ENCODE measurements at regions not wholly inside any gene's neighbourhood (a gene's known extent, or its start where the extent isn't known, plus 50 kb on each side); places are given as distances from the start of the nearest gene placed in this dataset.
"Not testable (repeated sequence)": the region's sequence is repeated elsewhere in the genome, so short reads cannot be mapped to it uniquely, and the experiment has no call there.

DNA sequence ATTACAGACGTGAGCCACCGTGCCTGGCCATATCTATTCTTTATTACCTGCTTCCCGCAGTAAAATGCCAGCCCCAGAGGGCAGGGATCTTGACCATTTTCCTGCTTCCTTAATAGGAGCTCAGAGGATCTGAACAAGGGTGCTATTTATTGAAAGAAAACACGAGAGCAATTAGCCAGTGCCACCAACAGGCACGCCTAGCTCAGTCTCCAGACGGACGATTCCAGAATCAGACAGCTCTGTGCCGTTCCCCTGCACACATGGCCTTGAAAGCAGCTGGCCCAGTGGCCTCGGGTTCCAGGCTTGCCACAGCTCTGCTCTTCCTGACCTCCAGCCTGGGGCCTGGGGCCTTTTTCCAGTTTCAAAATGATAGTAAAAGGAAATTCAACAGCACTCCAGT lies 135.2 kb upstream of the RFLNA start:
- H3K4me2 ChIP-seq (ENCODE audit: low read length) = no peak overlapping the region
- H3K27me3 Mint-ChIP-seq (ENCODE audit: low read depth, unreplicated experiment) = peaks cover 22% of the 10 kb centered on the region
- FAIRE-seq = no peak
- H3K9ac ChIP-seq (ENCODE audit: low read length) = no peak overlapping the region
- no peaks in the 10 kb centered on the region for H3K36me3 ChIP-seq (ENCODE audit: insufficient read depth, low read length)
- H3K79me2 ChIP-seq (ENCODE audit: insufficient read depth, low read length) = no peaks in the 10 kb centered on the region
- no peak overlapping the region for H3K27ac ChIP-seq (ENCODE audit: low read depth, low read length)
- H3K36me3 Mint-ChIP-seq (ENCODE audit: low read depth, unreplicated experiment) = no peaks in the 10 kb centered on the region
- peaks cover 16% of the 10 kb centered on the region for H3K4me1 Mint-ChIP-seq (ENCODE audit: low read depth, unreplicated experiment)
- no peaks in the 10 kb centered on the region for H3K4me1 ChIP-seq (ENCODE audit: insufficient read depth, low read length)
- no peaks in the 10 kb centered on the region for H4K20me1 ChIP-seq (ENCODE audit: insufficient read depth, low read length)
- H3K27me3 ChIP-seq (ENCODE audit: insufficient read depth, low read length) = peaks cover 9% of the 10 kb centered on the region
- H3K4me3 Mint-ChIP-seq (ENCODE audit: unreplicated experiment) = no peak overlapping the region
- H3K4me3 ChIP-seq (ENCODE audit: insufficient read depth, low read depth, low read length) = no peak overlapping the region
- DNase-seq (ENCODE audit: low read depth) = no peak
- no peak overlapping the region for H2AFZ ChIP-seq (ENCODE audit: low read depth, low read length)
- peaks cover 13% of the 10 kb centered on the region for H3K9me3 Mint-ChIP-seq (ENCODE audit: unreplicated experiment)
- TF ChIP-seq EZH2 (IDR thresholded peaks at IDR 0.05; ENCODE audit: insufficient read depth, low read length) = no peak
- TF ChIP-seq, protein P1, sequence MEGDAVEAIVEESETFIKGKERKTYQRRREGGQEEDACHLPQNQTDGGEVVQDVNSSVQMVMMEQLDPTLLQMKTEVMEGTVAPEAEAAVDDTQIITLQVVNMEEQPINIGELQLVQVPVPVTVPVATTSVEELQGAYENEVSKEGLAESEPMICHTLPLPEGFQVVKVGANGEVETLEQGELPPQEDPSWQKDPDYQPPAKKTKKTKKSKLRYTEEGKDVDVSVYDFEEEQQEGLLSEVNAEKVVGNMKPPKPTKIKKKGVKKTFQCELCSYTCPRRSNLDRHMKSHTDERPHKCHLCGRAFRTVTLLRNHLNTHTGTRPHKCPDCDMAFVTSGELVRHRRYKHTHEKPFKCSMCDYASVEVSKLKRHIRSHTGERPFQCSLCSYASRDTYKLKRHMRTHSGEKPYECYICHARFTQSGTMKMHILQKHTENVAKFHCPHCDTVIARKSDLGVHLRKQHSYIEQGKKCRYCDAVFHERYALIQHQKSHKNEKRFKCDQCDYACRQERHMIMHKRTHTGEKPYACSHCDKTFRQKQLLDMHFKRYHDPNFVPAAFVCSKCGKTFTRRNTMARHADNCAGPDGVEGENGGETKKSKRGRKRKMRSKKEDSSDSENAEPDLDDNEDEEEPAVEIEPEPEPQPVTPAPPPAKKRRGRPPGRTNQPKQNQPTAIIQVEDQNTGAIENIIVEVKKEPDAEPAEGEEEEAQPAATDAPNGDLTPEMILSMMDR (IDR thresholded peaks at IDR 0.05; ENCODE audit: insufficient read depth, low read depth, low read length) = no peak
- no peaks in the 10 kb centered on the region for H3K9me3 ChIP-seq (ENCODE audit: insufficient read depth, low read depth, low read length)
- peak overlapping the region; percentile 77 for H3K27ac Mint-ChIP-seq (ENCODE audit: unreplicated experiment)

DNA sequence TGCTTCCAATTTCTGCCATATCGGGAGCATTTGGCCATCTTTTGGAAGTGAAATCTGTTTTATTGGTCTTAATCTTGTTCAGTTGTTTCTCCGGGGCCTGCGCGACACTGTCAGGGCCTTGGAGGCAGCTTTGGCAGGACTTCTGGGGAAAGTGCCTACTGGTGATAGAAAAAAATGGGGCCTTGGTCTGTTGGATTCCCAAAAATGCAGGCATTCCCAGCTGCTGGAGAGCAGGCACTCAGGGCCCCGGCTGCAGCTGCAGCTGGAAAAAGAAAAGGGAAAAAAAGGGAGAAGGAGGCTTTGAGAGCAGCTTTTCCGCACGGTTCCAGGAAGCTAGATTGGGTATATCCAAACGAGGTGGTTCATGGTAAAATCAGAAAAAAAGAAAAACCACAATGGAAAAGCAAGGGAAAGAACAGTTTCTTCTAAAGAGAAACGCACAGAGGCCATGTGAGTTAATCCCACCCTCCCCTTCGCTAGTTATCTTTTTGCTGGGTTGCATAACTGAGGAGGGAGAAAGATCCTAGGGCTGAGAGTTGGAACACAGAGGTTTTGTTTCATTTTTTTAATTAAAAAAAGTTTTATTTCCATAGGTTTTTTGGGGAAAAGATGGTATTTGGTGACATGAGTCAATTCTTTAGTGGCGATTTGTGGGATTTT lies 134.7 kb upstream of the RFLNA start:
- Histone ChIP-seq H3K9ac (ENCODE audit: low read length) (no peak overlapping the region), H3K79me2 (ENCODE audit: insufficient read depth, low read length) (no peaks in the 10 kb centered on the region), H3K36me3 (ENCODE audit: insufficient read depth, low read length) (no peaks in the 10 kb centered on the region), H4K20me1 (ENCODE audit: insufficient read depth, low read length) (no peaks in the 10 kb centered on the region), H3K4me1 (ENCODE audit: insufficient read depth, low read length) (no peaks in the 10 kb centered on the region), H3K9me3 (ENCODE audit: insufficient read depth, low read depth, low read length) (no peaks in the 10 kb centered on the region), H2AFZ (ENCODE audit: low read depth, low read length) (no peak overlapping the region), H3K27ac (ENCODE audit: low read depth, low read length) (no peak overlapping the region), H3K4me3 (ENCODE audit: insufficient read depth, low read depth, low read length) (no peak overlapping the region), H3K4me2 (ENCODE audit: low read length) (no peak overlapping the region), H3K27me3 (ENCODE audit: insufficient read depth, low read length) (peaks cover 9% of the 10 kb centered on the region)
- no peak for TF ChIP-seq EZH2 (IDR thresholded peaks at IDR 0.05; ENCODE audit: insufficient read depth, low read length)
- TF ChIP-seq, protein P1 (IDR thresholded peaks at IDR 0.05; ENCODE audit: insufficient read depth, low read depth, low read length) = no peak
- FAIRE-seq = no peak
- Mint-ChIP-seq H3K36me3 (ENCODE audit: low read depth, unreplicated experiment) (no peaks in the 10 kb centered on the region), H3K9me3 (ENCODE audit: unreplicated experiment) (peaks cover 13% of the 10 kb centered on the region), H3K27ac (ENCODE audit: unreplicated experiment) (peak overlapping the region; percentile 77), H3K4me1 (ENCODE audit: low read depth, unreplicated experiment) (peaks cover 16% of the 10 kb centered on the region), H3K4me3 (ENCODE audit: unreplicated experiment) (no peak overlapping the region), H3K27me3 (ENCODE audit: low read depth, unreplicated experiment) (peaks cover 20% of the 10 kb centered on the region)
- DNase-seq (ENCODE audit: low read depth) = peak; percentile 6

DNA sequence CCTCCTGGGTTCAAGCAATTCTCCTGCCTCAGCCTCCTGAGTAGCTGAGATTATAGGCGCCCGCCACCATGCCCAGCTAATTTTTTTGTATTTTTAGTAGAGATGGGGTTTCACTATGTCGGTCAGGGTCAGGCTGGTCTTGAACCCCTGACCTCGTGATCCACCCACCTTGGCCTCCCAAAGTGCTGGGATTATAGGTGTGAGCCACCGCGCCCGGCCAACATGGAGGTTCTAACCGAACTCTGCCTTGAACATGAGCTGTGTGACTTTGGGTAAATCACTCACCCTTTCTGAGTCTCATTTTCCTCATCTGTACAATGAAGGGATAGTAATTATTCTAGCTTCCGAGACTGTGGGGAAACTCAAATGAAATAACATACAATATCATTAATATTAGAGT lies 133.5 kb upstream of the RFLNA start:
- H2AFZ ChIP-seq (ENCODE audit: low read depth, low read length); FAIRE-seq; H3K4me1 ChIP-seq (ENCODE audit: insufficient read depth, low read length); DNase-seq (ENCODE audit: low read depth); H3K27ac ChIP-seq (ENCODE audit: low read depth, low read length); H3K4me2 ChIP-seq (ENCODE audit: low read length); H3K36me3 ChIP-seq (ENCODE audit: insufficient read depth, low read length); H3K79me2 ChIP-seq (ENCODE audit: insufficient read depth, low read length); H3K36me3 Mint-ChIP-seq (ENCODE audit: low read depth, unreplicated experiment); H3K4me3 Mint-ChIP-seq (ENCODE audit: unreplicated experiment); H3K27me3 ChIP-seq (ENCODE audit: insufficient read depth, low read length); H3K9ac ChIP-seq (ENCODE audit: low read length); H3K4me3 ChIP-seq (ENCODE audit: insufficient read depth, low read depth, low read length); H4K20me1 ChIP-seq (ENCODE audit: insufficient read depth, low read length); H3K27ac Mint-ChIP-seq (ENCODE audit: unreplicated experiment); H3K9me3 ChIP-seq (ENCODE audit: insufficient read depth, low read depth, low read length): not testable (repeated sequence)
- H3K4me1 Mint-ChIP-seq (ENCODE audit: low read depth, unreplicated experiment) = peaks cover 16% of the 10 kb centered on the region
- peaks cover 21% of the 10 kb centered on the region for H3K27me3 Mint-ChIP-seq (ENCODE audit: low read depth, unreplicated experiment)
- peaks cover 13% of the 10 kb centered on the region for H3K9me3 Mint-ChIP-seq (ENCODE audit: unreplicated experiment)
